Suprapubic skin (tissue), 4 donors: ENCODE measurements at regions not wholly inside any gene's neighbourhood (a gene's known extent, or its start where the extent isn't known, plus 50 kb on each side); places are given as distances from the start of the nearest gene placed in this dataset.

ENCODE experiments used
- DNase-seq, 2 donors: peaks; one replicate each; pipeline ENCODE4 v3.0.0-alpha.2; 2019; ENCODE audit warnings: low spot score in 2 of 2
- H3K27ac ChIP-seq: fragments of 200-600 bp; sonication (generic); one replicate; pipeline ENCODE4 v1.5.1; 2019
- H3K27me3 ChIP-seq: fragments of 200-600 bp; sonication (generic); one replicate; pipeline ENCODE4 v1.5.1; 2019
- H3K36me3 ChIP-seq: fragments of 200-600 bp; sonication (generic); one replicate; pipeline ENCODE4 v1.5.1; 2019
- H3K4me1 ChIP-seq: fragments of 200-600 bp; sonication (generic); one replicate; pipeline ENCODE4 v1.5.1; 2019
- H3K4me3 ChIP-seq: fragments of 200-600 bp; sonication (generic); one replicate; pipeline ENCODE4 v1.5.1; 2019; ENCODE audit warnings: mild to moderate bottlenecking
- H3K9me3 ChIP-seq: fragments of 200-600 bp; sonication (generic); one replicate; pipeline ENCODE4 v1.5.1; 2019
- EP300 ChIP-seq: sonication (generic); formaldehyde crosslinking; IDR thresholded peaks from one replicate; pipeline ENCODE4 v1.6.1; 2017; ENCODE audit warnings: antibody characterized with exemption
- POLR2A ChIP-seq, 2 donors: fragments of 450-650 bp; IDR thresholded peaks; one replicate each; pipeline ENCODE4 v1.6.1; 2017; ENCODE audit warnings: antibody characterized with exemption in 2 of 2, mild to moderate bottlenecking in 2 of 2, moderate library complexity in 2 of 2
- POLR2AphosphoS5 ChIP-seq, 3 donors: sonication (generic); formaldehyde crosslinking; IDR thresholded peaks; one replicate each; pipeline ENCODE4 v1.6.1; 2017; ENCODE audit warnings: antibody characterized with exemption in 3 of 3
- WGBS: methylation state at CpG from one replicate; pipeline ENCODE4 v1.1.5; 2018; 5-methylcytosine and 5-hydroxymethylcytosine counted together
- TF ChIP-seq, protein P1 (sequence below), 2 donors: fragments of 200-600 bp in 1 of 2; fragments of 450-650 bp in 1 of 2; sonication (generic) in 1 of 2; IDR thresholded peaks; one replicate each; pipeline ENCODE4 v1.5.1; 2016 to 2019; ENCODE audit warnings: antibody characterized with exemption in 2 of 2, mild to moderate bottlenecking in 1 of 2, moderate library complexity in 1 of 2

DNA sequence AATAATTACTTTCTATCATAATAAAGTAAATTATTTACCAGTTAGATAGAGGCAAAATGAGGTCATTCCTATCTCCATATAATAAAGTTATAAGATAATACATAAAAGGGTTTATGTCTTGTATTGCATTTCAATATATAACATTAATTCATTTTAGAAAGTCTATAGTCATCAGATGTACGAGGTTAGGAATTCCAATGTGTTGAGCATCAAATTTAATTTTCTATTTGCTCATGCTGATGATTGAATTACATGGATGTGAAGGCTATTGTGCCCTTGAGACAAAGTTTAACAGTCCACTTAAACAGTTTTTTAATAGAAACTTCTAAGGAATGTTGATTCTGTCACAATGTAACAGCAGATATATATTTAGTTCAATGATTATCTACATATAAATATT lies 678.3 kb upstream of the LRRN3 start:
- no peaks in the 10 kb centered on the region for H3K9me3 ChIP-seq
- no peaks in the 10 kb centered on the region for H3K4me1 ChIP-seq
- H3K27me3 ChIP-seq: no peaks in the 10 kb centered on the region
- no peak overlapping the region for H3K4me3 ChIP-seq
- no peak for DNase-seq
- H3K27ac ChIP-seq: no peak overlapping the region
- H3K36me3 ChIP-seq: no peaks in the 10 kb centered on the region
- TF ChIP-seq EP300: no peak
- no peak for TF ChIP-seq POLR2AphosphoS5 (IDR thresholded peaks at IDR 0.05)
- TF ChIP-seq POLR2A (IDR thresholded peaks at IDR 0.05): no peak
- TF ChIP-seq, protein P1, sequence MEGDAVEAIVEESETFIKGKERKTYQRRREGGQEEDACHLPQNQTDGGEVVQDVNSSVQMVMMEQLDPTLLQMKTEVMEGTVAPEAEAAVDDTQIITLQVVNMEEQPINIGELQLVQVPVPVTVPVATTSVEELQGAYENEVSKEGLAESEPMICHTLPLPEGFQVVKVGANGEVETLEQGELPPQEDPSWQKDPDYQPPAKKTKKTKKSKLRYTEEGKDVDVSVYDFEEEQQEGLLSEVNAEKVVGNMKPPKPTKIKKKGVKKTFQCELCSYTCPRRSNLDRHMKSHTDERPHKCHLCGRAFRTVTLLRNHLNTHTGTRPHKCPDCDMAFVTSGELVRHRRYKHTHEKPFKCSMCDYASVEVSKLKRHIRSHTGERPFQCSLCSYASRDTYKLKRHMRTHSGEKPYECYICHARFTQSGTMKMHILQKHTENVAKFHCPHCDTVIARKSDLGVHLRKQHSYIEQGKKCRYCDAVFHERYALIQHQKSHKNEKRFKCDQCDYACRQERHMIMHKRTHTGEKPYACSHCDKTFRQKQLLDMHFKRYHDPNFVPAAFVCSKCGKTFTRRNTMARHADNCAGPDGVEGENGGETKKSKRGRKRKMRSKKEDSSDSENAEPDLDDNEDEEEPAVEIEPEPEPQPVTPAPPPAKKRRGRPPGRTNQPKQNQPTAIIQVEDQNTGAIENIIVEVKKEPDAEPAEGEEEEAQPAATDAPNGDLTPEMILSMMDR (IDR thresholded peaks at IDR 0.05): no peak
- 75% methylated on average over 1 of the region's 1 CpG for WGBS

DNA sequence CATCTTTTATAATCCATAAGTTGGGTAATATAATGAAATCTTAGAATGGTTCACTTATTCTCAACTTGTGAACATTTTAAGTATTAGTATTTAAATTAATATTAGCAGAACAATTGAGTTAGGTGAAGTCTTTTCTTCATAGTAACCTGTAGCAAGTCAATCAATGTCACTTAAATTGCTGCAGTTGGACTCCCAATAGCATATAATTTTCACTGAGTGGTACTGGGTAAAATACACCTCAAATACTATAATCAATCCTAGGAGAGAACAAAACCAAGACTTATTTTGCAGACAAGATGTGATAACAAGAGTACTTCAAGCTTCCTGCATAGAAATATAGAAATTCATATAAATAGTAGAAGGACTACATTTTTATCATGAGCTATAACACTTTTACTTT lies 677.9 kb upstream of the LRRN3 start:
- H3K4me3 ChIP-seq: no peak overlapping the region
- H3K27me3 ChIP-seq: no peaks in the 10 kb centered on the region
- DNase-seq: no peak
- no peak overlapping the region for H3K27ac ChIP-seq
- no peaks in the 10 kb centered on the region for H3K9me3 ChIP-seq
- H3K36me3 ChIP-seq: no peaks in the 10 kb centered on the region
- no peaks in the 10 kb centered on the region for H3K4me1 ChIP-seq
- TF ChIP-seq, protein P1 (IDR thresholded peaks at IDR 0.05): no peak
- TF ChIP-seq POLR2A (IDR thresholded peaks at IDR 0.05): no peak

DNA sequence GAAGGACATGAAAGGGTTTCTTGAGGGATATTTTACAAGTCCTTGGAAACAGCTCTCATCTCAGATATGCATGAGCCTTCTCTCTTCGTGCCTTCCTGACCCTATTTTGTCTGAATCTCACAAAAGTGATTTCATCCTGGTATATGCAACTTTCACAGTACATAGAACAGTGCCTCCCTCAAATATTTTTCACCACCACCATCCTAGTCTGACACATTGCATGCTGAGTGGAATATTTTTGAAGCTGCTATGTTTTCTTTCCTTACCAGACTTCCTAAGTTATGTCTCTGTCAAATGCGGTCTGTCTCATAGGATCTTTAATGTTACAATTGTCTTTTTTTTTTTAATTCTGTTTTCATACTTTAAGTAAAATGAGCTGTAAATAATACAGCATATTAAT lies 673.3 kb upstream of the LRRN3 start:
- no peaks in the 10 kb centered on the region for H3K27me3 ChIP-seq
- H3K36me3 ChIP-seq: no peaks in the 10 kb centered on the region
- no peak for DNase-seq
- H3K4me1 ChIP-seq: no peaks in the 10 kb centered on the region
- H3K9me3 ChIP-seq: no peaks in the 10 kb centered on the region
- H3K4me3 ChIP-seq: no peak overlapping the region
- no peak overlapping the region for H3K27ac ChIP-seq
- TF ChIP-seq, protein P1 (IDR thresholded peaks at IDR 0.05): no peak
- TF ChIP-seq EP300 (no peak), POLR2AphosphoS5 (IDR thresholded peaks at IDR 0.05) (no peak), POLR2A (IDR thresholded peaks at IDR 0.05) (no peak)
- 78% methylated on average over 2 of the region's 2 CpGs for WGBS

DNA sequence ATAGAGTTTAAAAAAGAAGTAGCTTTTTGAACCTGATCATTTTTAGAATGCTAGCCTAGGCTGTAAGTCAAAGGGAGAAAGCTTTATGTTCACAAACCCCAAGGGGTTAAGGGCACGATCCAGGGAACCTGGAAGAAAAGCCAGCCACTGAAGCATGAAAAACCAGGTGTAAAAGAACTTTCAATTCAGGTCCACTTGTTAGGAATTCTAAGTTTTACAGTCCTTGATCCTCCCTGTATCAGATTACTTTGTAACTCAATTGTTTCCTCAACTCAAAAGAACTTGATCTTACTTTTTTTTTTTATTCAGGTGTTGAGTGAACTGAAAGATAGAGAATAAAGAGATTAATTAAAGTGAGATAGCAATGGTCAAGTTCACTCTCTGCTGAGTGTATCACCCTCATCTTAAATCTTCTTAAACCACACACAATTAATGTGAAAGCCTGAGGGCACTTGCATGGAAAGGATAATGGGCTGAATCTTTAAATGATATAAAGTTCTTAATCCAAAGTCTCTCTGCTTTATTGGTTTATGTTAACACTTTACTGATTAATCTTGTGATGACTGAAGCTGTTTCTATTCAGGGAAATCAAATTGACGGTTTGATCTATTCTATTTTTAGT lies 672.2 kb upstream of the LRRN3 start:
- Histone ChIP-seq H3K27ac (no peak overlapping the region), H3K27me3 (no peaks in the 10 kb centered on the region), H3K4me3 (no peak overlapping the region), H3K4me1 (no peaks in the 10 kb centered on the region), H3K9me3 (no peaks in the 10 kb centered on the region), H3K36me3 (no peaks in the 10 kb centered on the region)
- 33% methylated on average over 2 of the region's 2 CpGs for WGBS
- DNase-seq: no peak
- no peak for TF ChIP-seq POLR2A (IDR thresholded peaks at IDR 0.05)
- TF ChIP-seq EP300: no peak
- TF ChIP-seq, protein P1 (IDR thresholded peaks at IDR 0.05): no peak
- no peak for TF ChIP-seq POLR2AphosphoS5 (IDR thresholded peaks at IDR 0.05)

DNA sequence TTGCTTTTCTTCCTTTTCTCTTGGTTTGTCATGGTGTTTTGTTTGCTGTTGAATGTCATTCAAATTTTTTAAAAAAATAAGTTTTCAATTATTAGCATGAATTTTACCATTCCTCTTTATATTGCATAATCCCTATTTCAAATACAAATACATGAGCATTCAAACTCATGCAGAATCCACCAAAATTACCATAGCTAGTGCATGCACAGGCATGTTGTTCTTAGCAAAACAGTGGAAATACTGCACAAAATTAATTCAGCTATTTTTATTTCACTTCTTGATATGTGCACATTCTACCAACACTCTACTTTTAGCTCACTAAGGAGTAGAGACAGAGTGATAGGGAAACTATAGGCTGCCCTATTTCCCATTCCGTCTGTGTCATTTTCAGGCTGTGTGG lies 670.1 kb upstream of the LRRN3 start:
- no peaks in the 10 kb centered on the region for H3K27me3 ChIP-seq
- H3K9me3 ChIP-seq: no peaks in the 10 kb centered on the region
- no peak for DNase-seq
- no peaks in the 10 kb centered on the region for H3K4me1 ChIP-seq
- no peak for TF ChIP-seq POLR2A (IDR thresholded peaks at IDR 0.05)
- TF ChIP-seq EP300: no peak
- TF ChIP-seq, protein P1 (IDR thresholded peaks at IDR 0.05): no peak
- TF ChIP-seq POLR2AphosphoS5 (IDR thresholded peaks at IDR 0.05): no peak
- H3K36me3 ChIP-seq: no peaks in the 10 kb centered on the region
- no peak overlapping the region for H3K4me3 ChIP-seq
- 84% methylated on average over 1 of the region's 1 CpG for WGBS
- no peak overlapping the region for H3K27ac ChIP-seq
